ENCODE measurements at regions not wholly inside any gene's neighbourhood (a gene's known extent, or its start where the extent isn't known, plus 50 kb on each side); places are given as distances from the start of the nearest gene placed in this dataset.

GRCh38 chr1:81431624-81432000 lies 369.1 kb upstream of the ADGRL2 start:
- no peak overlapping the region for H3K27ac ChIP-seq
- TF ChIP-seq CTCF (IDR thresholded peaks at IDR 0.05) (no peak), ZFX (IDR thresholded peaks at IDR 0.05; ENCODE audit: borderline replicate concordance) (no peak)

GRCh38 chr1:81430955-81431623 lies 369.6 kb upstream of the ADGRL2 start:
- H3K27ac ChIP-seq, result no peak overlapping the region
- TF ChIP-seq CTCF (IDR thresholded peaks at IDR 0.05) (no peak), ZFX (IDR thresholded peaks at IDR 0.05; ENCODE audit: borderline replicate concordance) (no peak)

GRCh38 chr1:81430236-81430938 lies 370.3 kb upstream of the ADGRL2 start:
- TF ChIP-seq ZFX (IDR thresholded peaks at IDR 0.05; ENCODE audit: borderline replicate concordance) (no peak), CTCF (IDR thresholded peaks at IDR 0.05) (no peak)
- no peak overlapping the region for H3K27ac ChIP-seq

- H3K27ac ChIP-seq, result no peak overlapping the region
- TF ChIP-seq ZFX (IDR thresholded peaks at IDR 0.05; ENCODE audit: borderline replicate concordance), result no peak
- TF ChIP-seq CTCF (IDR thresholded peaks at IDR 0.05), result no peak
Measured at GRCh38 chr1:81428998-81429397, 371.7 kb upstream of the ADGRL2 start.

GRCh38 chr1:81424816-81425215 lies 375.9 kb upstream of the ADGRL2 start:
- H3K27ac ChIP-seq, result no peak overlapping the region
- TF ChIP-seq CTCF (IDR thresholded peaks at IDR 0.05), result no peak
- no peak for TF ChIP-seq ZFX (IDR thresholded peaks at IDR 0.05; ENCODE audit: borderline replicate concordance)

- TF ChIP-seq CTCF (IDR thresholded peaks at IDR 0.05), result no peak
- TF ChIP-seq ZFX (IDR thresholded peaks at IDR 0.05; ENCODE audit: borderline replicate concordance), result no peak
- H3K27ac ChIP-seq, result no peak overlapping the region
Measured at GRCh38 chr1:81424061-81424460, 376.7 kb upstream of the ADGRL2 start.

- no peak overlapping the region for H3K27ac ChIP-seq
Measured at GRCh38 chr1:81420760-81421159, 380.0 kb upstream of the ADGRL2 start.

More at GRCh38 chr1:81420760-81421159, 380.0 kb upstream of the ADGRL2 start:
- no peak for TF ChIP-seq CTCF (IDR thresholded peaks at IDR 0.05)
- no peak for TF ChIP-seq ZFX (IDR thresholded peaks at IDR 0.05; ENCODE audit: borderline replicate concordance)
